ENCODE measurements at regions not wholly inside any gene's neighbourhood (a gene's known extent, or its start where the extent isn't known, plus 50 kb on each side); places are given as distances from the start of the nearest gene placed in this dataset.

DNA sequence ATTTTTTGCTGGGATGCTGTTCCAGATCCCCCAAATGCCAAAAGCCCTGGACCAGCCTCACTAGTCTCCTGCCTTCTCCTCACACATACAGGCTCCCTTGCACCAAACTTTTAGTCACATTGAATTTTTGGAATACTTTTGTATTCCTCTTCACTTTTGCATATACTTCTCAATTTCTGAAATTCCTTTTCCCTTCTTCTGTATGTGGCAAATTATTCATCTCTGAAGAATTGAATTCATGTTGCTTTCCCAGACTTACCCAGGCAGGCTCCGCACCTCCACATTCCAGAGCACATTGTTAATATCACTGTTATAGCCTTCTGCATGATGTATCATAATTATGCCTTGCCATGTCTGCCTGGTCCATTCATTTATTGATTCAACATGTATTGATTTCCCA is 255.3 kb upstream of the POU3F2 start:
- H3K36me3 Mint-ChIP-seq, result no peaks in the 10 kb centered on the region
- no peak for DNase-seq (ENCODE audit: extremely low spot score, unreplicated experiment)
- no peak overlapping the region for H3K27ac Mint-ChIP-seq
- TF ChIP-seq, protein P1, sequence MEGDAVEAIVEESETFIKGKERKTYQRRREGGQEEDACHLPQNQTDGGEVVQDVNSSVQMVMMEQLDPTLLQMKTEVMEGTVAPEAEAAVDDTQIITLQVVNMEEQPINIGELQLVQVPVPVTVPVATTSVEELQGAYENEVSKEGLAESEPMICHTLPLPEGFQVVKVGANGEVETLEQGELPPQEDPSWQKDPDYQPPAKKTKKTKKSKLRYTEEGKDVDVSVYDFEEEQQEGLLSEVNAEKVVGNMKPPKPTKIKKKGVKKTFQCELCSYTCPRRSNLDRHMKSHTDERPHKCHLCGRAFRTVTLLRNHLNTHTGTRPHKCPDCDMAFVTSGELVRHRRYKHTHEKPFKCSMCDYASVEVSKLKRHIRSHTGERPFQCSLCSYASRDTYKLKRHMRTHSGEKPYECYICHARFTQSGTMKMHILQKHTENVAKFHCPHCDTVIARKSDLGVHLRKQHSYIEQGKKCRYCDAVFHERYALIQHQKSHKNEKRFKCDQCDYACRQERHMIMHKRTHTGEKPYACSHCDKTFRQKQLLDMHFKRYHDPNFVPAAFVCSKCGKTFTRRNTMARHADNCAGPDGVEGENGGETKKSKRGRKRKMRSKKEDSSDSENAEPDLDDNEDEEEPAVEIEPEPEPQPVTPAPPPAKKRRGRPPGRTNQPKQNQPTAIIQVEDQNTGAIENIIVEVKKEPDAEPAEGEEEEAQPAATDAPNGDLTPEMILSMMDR (conservative IDR thresholded peaks at IDR 0.05), result no peak
- H3K4me1 Mint-ChIP-seq (ENCODE audit: unreplicated experiment), result no peaks in the 10 kb centered on the region
- peaks cover 3% of the 10 kb centered on the region for H3K9me3 Mint-ChIP-seq
- peaks cover 8% of the 10 kb centered on the region for H3K27me3 Mint-ChIP-seq
- H3K4me3 Mint-ChIP-seq, result no peak overlapping the region

DNA sequence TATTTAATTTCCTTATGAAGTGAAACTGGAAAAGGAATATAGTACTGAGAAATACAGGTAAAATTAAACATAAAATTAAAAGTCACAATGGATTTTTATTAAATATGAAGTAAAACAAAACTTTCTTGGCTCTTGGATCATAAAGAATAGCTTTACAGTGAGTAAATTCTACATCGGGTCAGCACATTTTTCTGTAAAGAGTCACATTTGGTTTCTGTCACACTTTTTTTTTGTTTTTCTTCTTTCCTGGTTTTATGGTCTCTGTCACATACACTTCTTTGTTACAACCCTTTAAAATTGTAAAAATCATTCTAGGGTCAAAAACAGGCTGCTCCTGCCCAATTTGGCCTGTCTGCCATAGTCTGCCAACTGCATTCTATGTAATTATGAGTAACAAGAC is 254.4 kb upstream of the POU3F2 start:
- H3K4me1 Mint-ChIP-seq (ENCODE audit: unreplicated experiment), result no peaks in the 10 kb centered on the region
- TF ChIP-seq, protein P1 (conservative IDR thresholded peaks at IDR 0.05), result no peak
- H3K9me3 Mint-ChIP-seq, result peaks cover 3% of the 10 kb centered on the region
- no peak overlapping the region for H3K4me3 Mint-ChIP-seq
- peak overlapping the region; percentile 37 for H3K27ac Mint-ChIP-seq
- H3K36me3 Mint-ChIP-seq, result no peaks in the 10 kb centered on the region
- H3K27me3 Mint-ChIP-seq, result peaks cover 8% of the 10 kb centered on the region
- no peak for DNase-seq (ENCODE audit: extremely low spot score, unreplicated experiment)

DNA sequence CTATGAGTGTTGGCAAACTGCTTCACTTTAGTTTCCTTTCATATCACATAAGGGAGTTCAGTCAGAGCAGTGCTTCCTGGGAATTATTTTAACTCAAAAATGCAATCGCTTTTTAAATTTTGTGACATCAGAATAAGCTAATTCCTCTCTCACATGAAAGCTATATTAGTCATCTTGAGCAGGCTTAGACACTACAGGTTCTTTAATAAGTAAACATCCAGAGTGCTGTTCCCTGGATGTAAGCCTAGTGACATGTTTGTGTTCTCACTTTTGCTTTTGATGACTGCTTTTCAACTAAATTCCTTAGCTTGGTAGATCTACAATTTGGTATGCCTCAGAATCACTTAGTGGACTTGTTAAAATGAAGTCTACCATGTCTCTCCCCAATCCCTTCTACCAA is 252.7 kb upstream of the POU3F2 start:
- DNase-seq (ENCODE audit: extremely low spot score, unreplicated experiment), result no peak
- Mint-ChIP-seq H3K4me1 (ENCODE audit: unreplicated experiment) (no peaks in the 10 kb centered on the region), H3K27me3 (peaks cover 12% of the 10 kb centered on the region), H3K9me3 (peaks cover 6% of the 10 kb centered on the region), H3K4me3 (no peak overlapping the region), H3K36me3 (no peaks in the 10 kb centered on the region), H3K27ac (no peak overlapping the region)
- TF ChIP-seq, protein P1 (conservative IDR thresholded peaks at IDR 0.05), result no peak

DNA sequence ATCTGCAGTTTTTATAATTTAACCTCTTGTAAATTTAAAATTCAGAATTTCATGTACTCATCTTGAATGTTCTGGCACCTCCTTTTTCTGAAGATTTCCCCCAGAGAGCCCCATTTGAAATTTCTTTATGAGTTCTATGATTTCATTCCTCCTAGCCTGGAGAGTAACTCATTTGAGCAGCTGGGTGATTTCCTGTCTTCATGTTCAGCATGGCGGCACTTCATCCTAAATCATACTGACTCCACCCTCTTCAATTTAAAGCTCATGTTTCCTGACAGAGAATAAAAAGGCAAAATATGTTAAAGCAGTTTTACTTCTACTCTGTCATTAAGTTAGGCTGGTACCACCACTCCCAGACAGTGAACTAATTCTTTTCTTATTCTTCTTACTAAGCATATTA is 250.9 kb upstream of the POU3F2 start:
- Mint-ChIP-seq H3K4me3 (no peak overlapping the region), H3K9me3 (peaks cover 6% of the 10 kb centered on the region), H3K36me3 (no peaks in the 10 kb centered on the region), H3K4me1 (ENCODE audit: unreplicated experiment) (no peaks in the 10 kb centered on the region), H3K27me3 (peaks cover 9% of the 10 kb centered on the region), H3K27ac (no peak overlapping the region)
- TF ChIP-seq, protein P1 (conservative IDR thresholded peaks at IDR 0.05), result no peak
- DNase-seq (ENCODE audit: extremely low spot score, unreplicated experiment), result no peak

DNA sequence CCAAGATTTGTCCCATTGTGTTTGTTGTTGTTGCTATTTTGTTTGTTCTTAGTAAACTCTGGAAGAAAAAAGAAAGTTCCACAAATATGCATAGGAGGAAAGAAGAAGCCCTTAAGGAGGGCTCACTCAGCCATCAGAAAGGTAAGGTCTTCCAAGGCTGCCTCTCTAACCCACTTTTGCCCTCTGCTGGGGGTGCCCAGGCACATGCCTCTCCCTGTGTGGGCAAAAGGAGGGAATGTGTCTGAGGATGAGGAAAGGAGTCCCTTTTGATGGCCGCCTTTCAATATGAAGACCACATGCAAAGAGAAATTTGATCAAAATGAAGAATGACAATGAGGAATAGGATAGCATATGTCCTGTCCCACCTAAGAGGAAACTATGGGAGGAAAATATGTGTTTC is 248.2 kb upstream of the POU3F2 start:
- Mint-ChIP-seq H3K4me1 (ENCODE audit: unreplicated experiment) (no peaks in the 10 kb centered on the region), H3K36me3 (no peaks in the 10 kb centered on the region), H3K27me3 (peaks cover 14% of the 10 kb centered on the region), H3K27ac (no peak overlapping the region), H3K4me3 (no peak overlapping the region), H3K9me3 (peaks cover 6% of the 10 kb centered on the region)
- TF ChIP-seq, protein P1 (conservative IDR thresholded peaks at IDR 0.05), result no peak
- no peak for DNase-seq (ENCODE audit: extremely low spot score, unreplicated experiment)

DNA sequence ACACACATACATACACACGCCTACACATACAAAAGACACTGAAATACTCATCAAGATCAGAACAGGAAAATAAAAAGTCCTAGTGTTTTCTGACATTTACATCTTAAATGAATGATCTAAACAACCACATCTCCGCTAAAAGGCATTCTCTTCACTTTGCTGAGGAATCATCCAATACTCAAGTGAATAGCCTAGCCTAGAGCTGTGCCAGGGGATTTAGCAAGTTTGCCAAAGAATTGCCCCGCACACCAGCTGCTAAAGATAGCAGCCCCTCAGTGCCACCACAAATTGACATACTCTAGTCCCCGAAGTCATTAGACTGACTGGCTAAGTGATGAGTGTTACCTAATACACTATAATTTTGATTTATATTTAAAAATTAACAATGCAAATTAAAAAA is 246.8 kb upstream of the POU3F2 start:
- H3K4me1 Mint-ChIP-seq (ENCODE audit: unreplicated experiment), result no peaks in the 10 kb centered on the region
- no peak overlapping the region for H3K27ac Mint-ChIP-seq
- H3K27me3 Mint-ChIP-seq, result peaks cover 14% of the 10 kb centered on the region
- H3K36me3 Mint-ChIP-seq, result no peaks in the 10 kb centered on the region
- TF ChIP-seq, protein P1 (conservative IDR thresholded peaks at IDR 0.05), result no peak
- H3K4me3 Mint-ChIP-seq, result no peak overlapping the region
- no peak for DNase-seq (ENCODE audit: extremely low spot score, unreplicated experiment)
- H3K9me3 Mint-ChIP-seq, result peaks cover 6% of the 10 kb centered on the region

All from type B pancreatic cell (in vitro differentiated cells).